B cell (primary cell): ENCODE measurements at regions not wholly inside any gene's neighbourhood (a gene's known extent, or its start where the extent isn't known, plus 50 kb on each side); places are given as distances from the start of the nearest gene placed in this dataset.

Experiments used
- ATAC-seq: fragments of 200-7000 bp; cut with Tn5 transposase; one replicate; pipeline ENCODE4 v1.10.0; 2021; ENCODE audit warnings: low read depth, mild to moderate bottlenecking, moderate number of reproducible peaks, moderate library complexity
- CTCF ChIA-PET: fragments of 350-600 bp; sonication (Branson Sonifier 250); formaldehyde crosslinking; loops from one replicate; lab custom pipeline; 2021; ENCODE audit warnings: antibody characterized with exemption, inconsistent platforms; lab: Charles Lee
- POLR2A ChIA-PET: fragments of 350-600 bp; sonication (Branson Sonifier 250); formaldehyde crosslinking; loops from one replicate; lab custom pipeline; 2021; ENCODE audit warnings: antibody characterized with exemption; lab: Charles Lee
- DNase-seq: peaks from one replicate; pipeline ENCODE4 v3.0.0; 2013
- H2AFZ ChIP-seq: 2 replicates; pipeline ENCODE4 v1.6.1; 2012; ENCODE audit warnings: mild to moderate bottlenecking, low read depth, low read length; ENCODE audit not compliant: insufficient read depth, poor library complexity, severe bottlenecking
- H3K27ac ChIP-seq, 2 donors: 1 replicate in 1 of 2; 2 replicates in 1 of 2; pipeline ENCODE4 v1.5.1; 2012 to 2013; ENCODE audit warnings: low read length in 2 of 2, mild to moderate bottlenecking in 2 of 2, moderate library complexity in 1 of 2
- H3K27me3 ChIP-seq, 4 experiments: fragments of 200-600 bp in 1 of 4; sonication (generic) in 1 of 4; replicated peaks in 1 of 4; 1 replicate in 2 of 4; 2 replicates in 2 of 4; pipeline versions ENCODE4 v1.6.1 to v1.7.0; 2013 to 2016; ENCODE audit warnings: low read length in 3 of 4, mild to moderate bottlenecking in 2 of 4, mixed read lengths in 1 of 4, moderate library complexity in 1 of 4; ENCODE audit not compliant: insufficient read depth in 4 of 4, control insufficient read depth in 3 of 4; ENCODE audit errors: control extremely low read depth in 1 of 4
- H3K36me3 ChIP-seq, 2 experiments: replicated peaks in 1 of 2; 1 replicate in 1 of 2; 2 replicates in 1 of 2; pipeline versions ENCODE4 v1.6.1 to v1.7.1; 2013; ENCODE audit warnings: low read length in 1 of 2; ENCODE audit not compliant: insufficient read depth in 2 of 2, control insufficient read depth in 1 of 2; ENCODE audit errors: control extremely low read depth in 1 of 2, extremely low read depth in 1 of 2
- H3K4me1 ChIP-seq, 2 donors: fragments of 200-600 bp in 1 of 2; sonication (generic) in 1 of 2; 1 replicate in 1 of 2; 2 replicates in 1 of 2; pipeline versions ENCODE4 v1.5.1 to v1.6.1; 2013 to 2017; ENCODE audit warnings: low read length in 2 of 2; ENCODE audit not compliant: control insufficient read depth in 2 of 2, insufficient read depth in 2 of 2
- H3K4me2 ChIP-seq: replicated peaks from 2 replicates; pipeline ENCODE3; 2012; ENCODE audit warnings: mild to moderate bottlenecking, low read depth, low read length; ENCODE audit not compliant: poor library complexity, severe bottlenecking
- H3K4me3 ChIP-seq, 5 experiments: fragments of 200-600 bp in 1 of 5; sonication (generic) in 1 of 5; 1 replicate in 3 of 5; 2 replicates in 2 of 5; pipeline versions ENCODE4 v1.5.1 to v1.7.0; 2011 to 2016; ENCODE audit warnings: low read length in 4 of 5, mild to moderate bottlenecking in 4 of 5, low read depth in 2 of 5, control low read depth in 1 of 5, moderate library complexity in 1 of 5; ENCODE audit not compliant: insufficient read depth in 1 of 5; ENCODE audit errors: control extremely low read depth in 1 of 5, extremely low read depth in 1 of 5
- H3K79me2 ChIP-seq: fragments of 200-600 bp; sonication (generic); one replicate; pipeline ENCODE4 v1.6.0; 2016; ENCODE audit warnings: low read length; ENCODE audit not compliant: control insufficient read depth, insufficient read depth
- H3K9ac ChIP-seq: fragments of 200-600 bp; sonication (generic); 2 replicates; pipeline ENCODE4 v1.6.1; 2017; ENCODE audit warnings: mild to moderate bottlenecking, low read length, moderate library complexity
- H3K9me3 ChIP-seq, 3 donors: one replicate each; pipeline versions ENCODE4 v1.6.1 to v1.7.1; 2013; ENCODE audit warnings: low read length in 2 of 3; ENCODE audit not compliant: control insufficient read depth in 2 of 3, insufficient read depth in 1 of 3; ENCODE audit errors: control extremely low read depth in 1 of 3
- H4K20me1 ChIP-seq: 2 replicates; pipeline ENCODE4 v1.6.0; 2012; ENCODE audit warnings: mild to moderate bottlenecking, low read length; ENCODE audit not compliant: insufficient read depth, control insufficient read depth, poor library complexity, severe bottlenecking
- H3K27ac Mint-ChIP-seq: one replicate; pipeline ENCODE4 v1.8.0; 2021; ENCODE audit warnings: mixed read lengths
- H3K27me3 Mint-ChIP-seq: one replicate; pipeline ENCODE4 v1.8.0; 2021; ENCODE audit warnings: mixed read lengths
- H3K4me1 Mint-ChIP-seq: one replicate; pipeline ENCODE4 v1.8.0; 2021; ENCODE audit warnings: mixed read lengths
- H3K4me3 Mint-ChIP-seq: one replicate; pipeline ENCODE4 v1.8.0; 2021; ENCODE audit warnings: mixed read lengths
- H3K9me3 Mint-ChIP-seq: one replicate; pipeline ENCODE4 v1.8.0; 2022; ENCODE audit warnings: mixed read lengths; ENCODE audit not compliant: insufficient read depth
- CTCF ChIP-seq: fragments of 200-600 bp; IDR thresholded peaks from one replicate; pipeline ENCODE4 v1.8.0; 2022; ENCODE audit warnings: antibody characterized with exemption, mild to moderate bottlenecking
- EZH2 ChIP-seq: IDR thresholded peaks from 2 replicates; pipeline ENCODE4 v1.6.1; 2012; ENCODE audit warnings: borderline replicate concordance, low read depth, mild to moderate bottlenecking, moderate library complexity, low read length; ENCODE audit not compliant: insufficient read depth, poor library complexity, severe bottlenecking
- WGBS: methylation state at CpG from one replicate; pipeline ENCODE4 v1.1.5; 2013; ENCODE audit warnings: missing lambda C conversion rate; ENCODE audit not compliant: insufficient coverage; 5-methylcytosine and 5-hydroxymethylcytosine counted together
- intact Hi-C: fragments of 100-400 bp; cut with micrococcal nuclease; formaldehyde crosslinking; loops from one replicate; pipeline ENCODE4 v1.10.0; 2022

GRCh38 chr17:79497777-79498348 lies 113.0 kb downstream of the RBFOX3 start:
- no peaks in the 10 kb centered on the region for H4K20me1 ChIP-seq
- no peak overlapping the region for H3K27ac ChIP-seq
- intact Hi-C loops: no loop called here
- Mint-ChIP-seq H3K9me3 (peaks cover 3% of the 10 kb centered on the region), H3K4me3 (no peak overlapping the region), H3K27me3 (peaks cover 25% of the 10 kb centered on the region), H3K27ac (no peak overlapping the region), H3K4me1 (no peaks in the 10 kb centered on the region)
- ChIA-PET POLR2A (no interaction called here), CTCF (no interaction called here)
- TF ChIP-seq EZH2 (no peak), CTCF (no peak)
- H3K4me3 ChIP-seq: no peak overlapping the region
- 94% methylated on average over 2 of the region's 4 CpGs for WGBS
- H3K79me2 ChIP-seq: no peaks in the 10 kb centered on the region
- H3K4me2 ChIP-seq: no peak overlapping the region
- DNase-seq (no peak), ATAC-seq (no peak)
- H3K9me3 ChIP-seq: peaks cover 0 to 15% (median 0%) of the 10 kb centered on the region in 3 donors
- no peaks in the 10 kb centered on the region for H3K36me3 ChIP-seq
- H3K4me1 ChIP-seq: no peaks in the 10 kb centered on the region
- no peaks in the 10 kb centered on the region for H3K27me3 ChIP-seq
- H2AFZ ChIP-seq: no peak overlapping the region
- no peak overlapping the region for H3K9ac ChIP-seq

- ATAC-seq (no peak), DNase-seq (no peak)
- Histone ChIP-seq H3K9ac (no peak overlapping the region), H3K27ac (no peak overlapping the region), H3K4me2 (no peak overlapping the region), H3K36me3 (no peaks in the 10 kb centered on the region), H3K27me3 (no peaks in the 10 kb centered on the region), H3K4me3 (no peak overlapping the region), H3K79me2 (no peaks in the 10 kb centered on the region), H2AFZ (no peak overlapping the region), H4K20me1 (no peaks in the 10 kb centered on the region), H3K9me3 (peaks cover 0 to 26% (median 0%) of the 10 kb centered on the region in 3 donors), H3K4me1 (no peaks in the 10 kb centered on the region)
- H3K4me1 Mint-ChIP-seq: no peaks in the 10 kb centered on the region
- no peak overlapping the region for H3K4me3 Mint-ChIP-seq
- intact Hi-C loops: no loop called here
- peaks cover 4% of the 10 kb centered on the region for H3K9me3 Mint-ChIP-seq
- ChIA-PET CTCF (no interaction called here), POLR2A (no interaction called here)
- no peak overlapping the region for H3K27ac Mint-ChIP-seq
- 79% methylated on average over 13 of the region's 13 CpGs for WGBS
- no peak for TF ChIP-seq EZH2
- TF ChIP-seq CTCF: no peak
- H3K27me3 Mint-ChIP-seq: peaks cover 20% of the 10 kb centered on the region
Measured at GRCh38 chr17:79496422-79497005, 114.3 kb downstream of the RBFOX3 start.
